GM12878 (cell line): ENCODE measurements at regions not wholly inside any gene's neighbourhood (a gene's known extent, or its start where the extent isn't known, plus 50 kb on each side); places are given as distances from the start of the nearest gene placed in this dataset.

Source experiments
- ATAC-seq: fragments of 200-7000 bp; cut with Tn5 transposase; 3 replicates; pipeline ENCODE4 v1.9.1; 2020; ENCODE audit warnings: mild to moderate bottlenecking, moderate library complexity
- BruUV-seq: library from RNA; stranded (reverse); fragments of 400-500 nt; replicated peaks from 2 replicates; lab custom pipeline; 2021; lab: Mats Ljungman, UMichigan
- CTCF ChIA-PET: fragments of 300-600 bp; sonication (Branson Sonifier 250); formaldehyde crosslinking; extraction: SDS; loops from one replicate; lab custom pipeline; 2021; ENCODE audit warnings: inconsistent platforms; lab: Yijun Ruan, JAX
- POLR2A ChIA-PET: fragments of 350-600 bp; formaldehyde crosslinking; extraction: SDS; loops from one replicate; lab custom pipeline; 2021; ENCODE audit warnings: inconsistent platforms; lab: Charles Lee
- RAD21 ChIA-PET: fragments of 300-600 bp; sonication (Branson Sonifier 250); formaldehyde crosslinking; loops from one replicate; lab custom pipeline; 2023; ENCODE audit warnings: antibody characterized with exemption; ENCODE audit not compliant: unreplicated experiment; lab: Charles Lee
- SMC1A ChIA-PET: fragments of 300-600 bp; sonication (Branson Sonifier 250); formaldehyde crosslinking; loops from one replicate; lab custom pipeline; 2023; ENCODE audit not compliant: unreplicated experiment, uncharacterized antibody; lab: Charles Lee
- DNase-seq: peaks from one replicate; pipeline ENCODE4 v3.0.0-alpha.2; 2011; ENCODE audit warnings: low read depth, low spot score
- FAIRE-seq: peaks from 3 replicates; lab custom pipeline; 2011; peaks lifted over from hg19 to GRCh38; lab: Jason Lieb, UNC
- H2AFZ ChIP-seq: 2 replicates; pipeline ENCODE4 v1.6.0; 2011; ENCODE audit warnings: low read depth, low read length, control low read depth; ENCODE audit not compliant: control insufficient read depth
- H3K27ac ChIP-seq: 2 replicates; pipeline ENCODE4 v1.5.1; 2011; ENCODE audit warnings: control low read depth; ENCODE audit not compliant: control insufficient read depth, insufficient read depth
- H3K27me3 ChIP-seq, 2 experiments: replicated peaks in 1 of 2; 2 replicates each; pipeline versions ENCODE4 v1.6.0 to v1.6.1; 2011; ENCODE audit warnings: low read length in 1 of 2; ENCODE audit not compliant: control insufficient read depth in 2 of 2, insufficient read depth in 2 of 2
- H3K36me3 ChIP-seq, 2 experiments: 2 replicates each; pipeline ENCODE4 v1.5.1; 2011; ENCODE audit warnings: low read length in 1 of 2; ENCODE audit not compliant: control insufficient read depth in 2 of 2, insufficient read depth in 2 of 2
- H3K4me1 ChIP-seq: 2 replicates; pipeline ENCODE4 v1.6.1; 2011; ENCODE audit warnings: mild to moderate bottlenecking, low read length, moderate library complexity, mixed read lengths; ENCODE audit not compliant: control insufficient read depth, insufficient read depth
- H3K4me2 ChIP-seq: 2 replicates; pipeline ENCODE4 v1.6.0; 2011; ENCODE audit warnings: control low read depth; ENCODE audit not compliant: control insufficient read depth, insufficient read depth
- H3K4me3 ChIP-seq: fragments of 200-600 bp; sonication (generic); 2 replicates; pipeline ENCODE4 v1.5.1; 2016
- H3K79me2 ChIP-seq: 2 replicates; pipeline ENCODE4 v1.6.0; 2011; ENCODE audit warnings: low read length; ENCODE audit not compliant: control insufficient read depth, insufficient read depth
- H3K9ac ChIP-seq: 2 replicates; pipeline ENCODE4 v1.8.0; 2011; ENCODE audit warnings: low read length, control low read depth, mixed read lengths; ENCODE audit not compliant: control insufficient read depth, insufficient read depth
- H3K9me3 ChIP-seq: replicated peaks from 3 replicates; pipeline ENCODE4 v1.5.1; 2011; ENCODE audit warnings: mild to moderate bottlenecking, low read length; ENCODE audit not compliant: control insufficient read depth, insufficient read depth
- H4K20me1 ChIP-seq: 2 replicates; pipeline ENCODE4 v1.6.0; 2011; ENCODE audit not compliant: control insufficient read depth, insufficient read depth
- BACH1 ChIP-seq: fragments of 450-650 bp; IDR thresholded peaks from 2 replicates; pipeline ENCODE4 v1.6.1; 2017; ENCODE audit warnings: mild to moderate bottlenecking, borderline replicate concordance
- CHD2 ChIP-seq: IDR thresholded peaks from 2 replicates; pipeline ENCODE4 v1.6.1; 2011; ENCODE audit warnings: low read depth, low read length, improper control_type of control experiment, borderline replicate concordance
- EED ChIP-seq: sonication (generic); IDR thresholded peaks from 2 replicates; pipeline ENCODE4 v1.6.1; 2016; ENCODE audit warnings: antibody characterized with exemption, low read depth
- HDAC6 ChIP-seq: fragments of 200-600 bp; sonication (generic); IDR thresholded peaks from one replicate; pipeline ENCODE4 v1.8.0; 2017; ENCODE audit warnings: antibody characterized with exemption; ENCODE audit not compliant: unreplicated experiment
- JUNB ChIP-seq: IDR thresholded peaks from 2 replicates; pipeline ENCODE4 v1.6.1; 2016; ENCODE audit warnings: antibody characterized with exemption, mild to moderate bottlenecking
- NFYA ChIP-seq: IDR thresholded peaks from 2 replicates; pipeline ENCODE4 v1.6.1; 2011; ENCODE audit warnings: low read depth, mild to moderate bottlenecking, low read length, improper control_type of control experiment, borderline replicate concordance
- POLR2AphosphoS2 ChIP-seq: IDR thresholded peaks from 2 replicates; pipeline ENCODE4 v1.6.1; 2011; ENCODE audit warnings: low read depth, mild to moderate bottlenecking, low read length, improper control_type of control experiment, moderate library complexity
- RELA ChIP-seq: fragments of 450-650 bp; IDR thresholded peaks from 2 replicates; pipeline ENCODE4 v1.8.0; 2014; ENCODE audit warnings: borderline replicate concordance; ENCODE audit not compliant: partially characterized antibody
- SIX5 ChIP-seq: IDR thresholded peaks from 2 replicates; pipeline ENCODE4 v1.6.1; 2011; ENCODE audit warnings: mild to moderate bottlenecking, low read depth, low read length, moderate library complexity; ENCODE audit not compliant: severe bottlenecking
- STAT1 ChIP-seq: fragments of 450-650 bp; conservative IDR thresholded peaks from 2 replicates; pipeline ENCODE4 v1.6.1; 2014; ENCODE audit warnings: antibody characterized with exemption, mild to moderate bottlenecking
- YY1 ChIP-seq: IDR thresholded peaks from 2 replicates; pipeline ENCODE4 v1.6.1; 2011; ENCODE audit warnings: low read depth, mild to moderate bottlenecking, low read length
- ZNF207 ChIP-seq: fragments of 450-650 bp; IDR thresholded peaks from 2 replicates; pipeline ENCODE4 v1.6.1; 2014; ENCODE audit warnings: antibody characterized with exemption, mild to moderate bottlenecking, borderline replicate concordance
- WGBS: methylation state at CpG from one replicate; pipeline ENCODE4 v1.1.6; 2016; ENCODE audit warnings: low lambda C conversion rate; ENCODE audit not compliant: insufficient replicate concordance, insufficient coverage; ENCODE audit errors: missing lambda C conversion rate; 5-methylcytosine and 5-hydroxymethylcytosine counted together
- in situ Hi-C: fragments of 300-500 bp; cut with MboI; formaldehyde crosslinking; loops from 9 replicates; pipeline ENCODE4 v1.14.3; 2018; ENCODE audit warnings: mixed read lengths
- intact Hi-C: fragments of 100-400 bp; cut with micrococcal nuclease; formaldehyde crosslinking; loops from one replicate; pipeline ENCODE4 v1.14.2; 2022; ENCODE audit not compliant: unreplicated experiment
- TF ChIP-seq, protein P1 (sequence below), 3 experiments: IDR thresholded peaks in 2 of 3; conservative IDR thresholded peaks in 1 of 3; 2 replicates each; pipeline ENCODE4 v1.5.1; 2011; ENCODE audit warnings: low read depth in 3 of 3, low read length in 3 of 3, mild to moderate bottlenecking in 3 of 3, control low read depth in 2 of 3, moderate library complexity in 2 of 3, inconsistent platforms in 1 of 3, mixed read lengths in 1 of 3; ENCODE audit not compliant: control insufficient read depth in 2 of 3, insufficient read depth in 1 of 3; ENCODE audit errors: extremely low read depth in 1 of 3

DNA sequence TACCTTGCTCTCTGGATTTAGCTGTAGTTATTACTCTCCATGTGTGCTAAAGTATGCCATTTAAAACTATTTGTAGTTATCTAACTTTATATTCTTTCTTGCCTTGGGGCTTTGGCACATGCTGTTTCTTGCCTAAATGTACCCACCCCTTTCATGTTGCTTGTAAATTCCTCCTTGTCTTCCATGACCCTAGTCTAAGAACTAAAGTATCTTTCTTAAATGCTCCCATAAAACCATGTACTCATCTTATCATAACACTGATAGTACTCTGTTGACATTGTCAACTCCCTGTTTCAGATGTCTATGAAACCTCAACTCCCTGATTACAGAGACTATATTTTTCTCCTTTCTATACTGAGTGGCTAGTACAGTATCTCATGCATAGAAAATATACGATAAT is 564.9 kb upstream of the IRAK1BP1 start:
- no peak for FAIRE-seq
- Histone ChIP-seq H2AFZ (no peak overlapping the region), H3K27ac (no peak overlapping the region), H3K27me3 (no peaks in the 10 kb centered on the region), H3K79me2 (no peaks in the 10 kb centered on the region), H3K36me3 (no peaks in the 10 kb centered on the region), H3K4me1 (no peaks in the 10 kb centered on the region), H3K9me3 (no peaks in the 10 kb centered on the region), H3K4me2 (no peak overlapping the region), H3K9ac (no peak overlapping the region), H3K4me3 (no peak overlapping the region), H4K20me1 (no peaks in the 10 kb centered on the region)
- in situ Hi-C loops (no loop called here), intact Hi-C loops (no loop called here)
- ChIA-PET POLR2A (no interaction called here), SMC1A (no interaction called here), CTCF (no interaction called here), RAD21 (no interaction called here)
- no peak for ATAC-seq
- BruUV-seq: no TSS peak
- DNase-seq: no peak
- WGBS: 0% methylated on average over 1 of the region's 1 CpG
- TF ChIP-seq CHD2 (no peak), YY1 (no peak), STAT1 (no peak), RELA (no peak), ZNF207 (no peak), POLR2AphosphoS2 (no peak), HDAC6 (no peak), EED (no peak), JUNB (no peak), BACH1 (no peak), NFYA (no peak), SIX5 (no peak)
- TF ChIP-seq, protein P1, sequence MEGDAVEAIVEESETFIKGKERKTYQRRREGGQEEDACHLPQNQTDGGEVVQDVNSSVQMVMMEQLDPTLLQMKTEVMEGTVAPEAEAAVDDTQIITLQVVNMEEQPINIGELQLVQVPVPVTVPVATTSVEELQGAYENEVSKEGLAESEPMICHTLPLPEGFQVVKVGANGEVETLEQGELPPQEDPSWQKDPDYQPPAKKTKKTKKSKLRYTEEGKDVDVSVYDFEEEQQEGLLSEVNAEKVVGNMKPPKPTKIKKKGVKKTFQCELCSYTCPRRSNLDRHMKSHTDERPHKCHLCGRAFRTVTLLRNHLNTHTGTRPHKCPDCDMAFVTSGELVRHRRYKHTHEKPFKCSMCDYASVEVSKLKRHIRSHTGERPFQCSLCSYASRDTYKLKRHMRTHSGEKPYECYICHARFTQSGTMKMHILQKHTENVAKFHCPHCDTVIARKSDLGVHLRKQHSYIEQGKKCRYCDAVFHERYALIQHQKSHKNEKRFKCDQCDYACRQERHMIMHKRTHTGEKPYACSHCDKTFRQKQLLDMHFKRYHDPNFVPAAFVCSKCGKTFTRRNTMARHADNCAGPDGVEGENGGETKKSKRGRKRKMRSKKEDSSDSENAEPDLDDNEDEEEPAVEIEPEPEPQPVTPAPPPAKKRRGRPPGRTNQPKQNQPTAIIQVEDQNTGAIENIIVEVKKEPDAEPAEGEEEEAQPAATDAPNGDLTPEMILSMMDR (IDR thresholded peaks at IDR 0.05 in 2 of 3, conservative IDR thresholded peaks at IDR 0.05 in 1 of 3; ENCODE audit: control insufficient read depth in 2 of 3, extremely low read depth in 1 of 3, insufficient read depth in 1 of 3, low read depth in 3 of 3, low read length in 3 of 3): no peak
- TF ChIP-seq, all 136 proteins: peak for 0
